ENCODE measurements at regions not wholly inside any gene's neighbourhood (a gene's known extent, or its start where the extent isn't known, plus 50 kb on each side); places are given as distances from the start of the nearest gene placed in this dataset.

DNA sequence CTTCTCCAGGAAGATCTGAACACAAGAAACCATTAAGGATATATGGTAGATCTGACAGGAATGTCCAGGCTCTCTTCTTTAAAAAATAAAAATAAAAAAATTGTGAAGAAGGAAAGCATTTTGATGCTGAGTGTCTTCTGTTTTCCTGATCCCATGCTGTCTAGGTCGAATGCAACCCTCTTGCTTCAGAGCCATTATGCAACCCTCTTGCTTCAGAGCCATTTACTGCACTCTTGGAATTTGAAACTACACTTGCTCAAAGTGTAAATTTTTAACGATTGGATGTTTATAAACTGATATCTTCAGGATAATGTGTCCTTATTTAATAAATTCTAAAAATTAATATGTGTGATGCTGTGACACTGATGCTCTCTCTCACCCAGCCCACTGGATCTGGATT lies 505.1 kb downstream of the DNAH5 start:
- Mint-ChIP-seq H3K4me3 (no peak overlapping the region), H3K27me3 (ENCODE audit: low read depth) (no peaks in the 10 kb centered on the region), H3K9me3 (no peaks in the 10 kb centered on the region), H3K4me1 (0 out of 4 replicates have a peak, but pooled peaks cover 0 to 5% of the 10 kb centered on the region in 2 experiments), H3K27ac (no peak overlapping the region), H3K36me3 (ENCODE audit: insufficient read depth in 1 of 3, low read depth in 3 of 3) (no peaks in the 10 kb centered on the region)
- no peak overlapping the region for H3K4ac ChIP-seq (ENCODE audit: low read depth, low read length)
- no peaks in the 10 kb centered on the region for H3K79me1 ChIP-seq (ENCODE audit: insufficient read depth, low read depth, low read length, poor library complexity, severe bottlenecking)
- H2BK120ac ChIP-seq (ENCODE audit: low read depth, low read length, poor library complexity, severe bottlenecking) = no peak overlapping the region
- H3K14ac ChIP-seq (ENCODE audit: insufficient read depth, low read length) = no peak overlapping the region
- H3K9me3 ChIP-seq (ENCODE audit: control insufficient read depth, low read depth, low read length) = no peaks in the 10 kb centered on the region
- no peak overlapping the region for H3K23ac ChIP-seq (ENCODE audit: insufficient read length, low read depth, low read length)
- no peaks in the 10 kb centered on the region for H3K4me1 ChIP-seq (ENCODE audit: insufficient read depth, low read length)
- no peak overlapping the region for H2AK5ac ChIP-seq (ENCODE audit: insufficient read length, low read length)
- no peak overlapping the region for H2BK15ac ChIP-seq (ENCODE audit: low read depth, low read length)
- no peak for DNase-seq
- TF ChIP-seq, protein P1, sequence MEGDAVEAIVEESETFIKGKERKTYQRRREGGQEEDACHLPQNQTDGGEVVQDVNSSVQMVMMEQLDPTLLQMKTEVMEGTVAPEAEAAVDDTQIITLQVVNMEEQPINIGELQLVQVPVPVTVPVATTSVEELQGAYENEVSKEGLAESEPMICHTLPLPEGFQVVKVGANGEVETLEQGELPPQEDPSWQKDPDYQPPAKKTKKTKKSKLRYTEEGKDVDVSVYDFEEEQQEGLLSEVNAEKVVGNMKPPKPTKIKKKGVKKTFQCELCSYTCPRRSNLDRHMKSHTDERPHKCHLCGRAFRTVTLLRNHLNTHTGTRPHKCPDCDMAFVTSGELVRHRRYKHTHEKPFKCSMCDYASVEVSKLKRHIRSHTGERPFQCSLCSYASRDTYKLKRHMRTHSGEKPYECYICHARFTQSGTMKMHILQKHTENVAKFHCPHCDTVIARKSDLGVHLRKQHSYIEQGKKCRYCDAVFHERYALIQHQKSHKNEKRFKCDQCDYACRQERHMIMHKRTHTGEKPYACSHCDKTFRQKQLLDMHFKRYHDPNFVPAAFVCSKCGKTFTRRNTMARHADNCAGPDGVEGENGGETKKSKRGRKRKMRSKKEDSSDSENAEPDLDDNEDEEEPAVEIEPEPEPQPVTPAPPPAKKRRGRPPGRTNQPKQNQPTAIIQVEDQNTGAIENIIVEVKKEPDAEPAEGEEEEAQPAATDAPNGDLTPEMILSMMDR (conservative IDR thresholded peaks at IDR 0.05) = no peak
- H3K18ac ChIP-seq (ENCODE audit: insufficient read length, low read depth, low read length) = no peak overlapping the region
- no peak overlapping the region for H3K4me2 ChIP-seq (ENCODE audit: insufficient read depth, insufficient read length, low read length)
- no peak overlapping the region for H2BK5ac ChIP-seq (ENCODE audit: insufficient read length, low read length)
- H3K27ac ChIP-seq (ENCODE audit: insufficient read length, low read depth, low read length) = no peak overlapping the region
- no peaks in the 10 kb centered on the region for H3K23me2 ChIP-seq (ENCODE audit: insufficient read length, low read depth, low read length, poor library complexity, severe bottlenecking)
- no peak overlapping the region for H4K91ac ChIP-seq (ENCODE audit: insufficient read length, low read depth, low read length)
- no peaks in the 10 kb centered on the region for H3K27me3 ChIP-seq (ENCODE audit: insufficient read depth, low read length)
- H4K8ac ChIP-seq (replicated peaks; ENCODE audit: insufficient read length, low read depth, low read length) = no peak overlapping the region
- no CpG with 5 or more reads among the region's 2 CpGs for WGBS (ENCODE audit: extremely low coverage, insufficient read length, low lambda C conversion rate)
- no peak overlapping the region for H2BK12ac ChIP-seq (ENCODE audit: insufficient read length, low read depth, low read length)
- no peak overlapping the region for H2BK20ac ChIP-seq (ENCODE audit: low read depth, low read length, poor library complexity, severe bottlenecking)
- no peaks in the 10 kb centered on the region for H4K20me1 ChIP-seq (ENCODE audit: control insufficient read depth, insufficient read depth, insufficient read length)
- H4K5ac ChIP-seq (ENCODE audit: insufficient read length, low read depth, low read length) = no peak overlapping the region
- H3K9ac ChIP-seq (ENCODE audit: extremely low read depth, insufficient read length, low read length) = no peak overlapping the region
- no peaks in the 10 kb centered on the region for H3K79me2 ChIP-seq (ENCODE audit: insufficient read depth, low read length)
- no peak overlapping the region for H3T11ph ChIP-seq (ENCODE audit: low read length)
- no peak overlapping the region for H3K56ac ChIP-seq (ENCODE audit: insufficient read length, low read depth, low read length)
- no peak overlapping the region for H2AFZ ChIP-seq (ENCODE audit: low read length)
